ENCODE measurements at regions not wholly inside any gene's neighbourhood (a gene's known extent, or its start where the extent isn't known, plus 50 kb on each side); places are given as distances from the start of the nearest gene placed in this dataset.
A peak's percentile ranks its signal among the peaks of the same experiment; 100 is the strongest.
"Not testable (repeated sequence)": the region's sequence is repeated elsewhere in the genome, so short reads cannot be mapped to it uniquely, and the experiment has no call there.

GRCh38 chr3:28151608-28152228, 89.7 kb upstream of the CMC1 start:
- H2AFZ ChIP-seq (ENCODE audit: low read depth, low read length) = peak overlapping the region; percentile 78
- no peaks in the 10 kb centered on the region for H4K20me1 ChIP-seq (ENCODE audit: insufficient read depth, low read length)
- no peaks in the 10 kb centered on the region for H3K36me3 ChIP-seq (ENCODE audit: insufficient read depth, low read length)
- H3K4me1 ChIP-seq (ENCODE audit: insufficient read depth, low read length) = peaks cover 21% of the 10 kb centered on the region
- H3K27ac ChIP-seq (ENCODE audit: low read length) = peak overlapping the region; percentile 77
- peak overlapping the region; percentile 47 for H3K9ac ChIP-seq (ENCODE audit: low read depth, low read length)
- H3K4me2 ChIP-seq (ENCODE audit: insufficient read depth, low read length) = peak overlapping the region; percentile 61
- H3K79me2 ChIP-seq (ENCODE audit: insufficient read depth, low read length) = no peaks in the 10 kb centered on the region
- TF ChIP-seq CTCF (IDR thresholded peaks at IDR 0.05; ENCODE audit: borderline replicate concordance, extremely low read depth, low read length, poor library complexity, severe bottlenecking) (no peak), EZH2 (IDR thresholded peaks at IDR 0.05; ENCODE audit: borderline replicate concordance, low read depth, low read length, severe bottlenecking) (no peak)
- peaks cover 5% of the 10 kb centered on the region for H3K9me3 ChIP-seq (ENCODE audit: insufficient read depth, low read length, severe bottlenecking)
- H3K4me3 ChIP-seq (ENCODE audit: low read depth in 1 of 2, low read length in 2 of 2) = peak overlapping the region in 1 of 2 experiments; percentile 43; a peak in 1 of 4 replicates
- peak; percentile 83 for ATAC-seq (ENCODE audit: insufficient read depth, low read depth)
- DNase-seq = no peak
- no peaks in the 10 kb centered on the region for H3K27me3 ChIP-seq (ENCODE audit: insufficient read depth, low read length, poor library complexity)

GRCh38 chr3:28155631-28156030, 85.8 kb upstream of the CMC1 start:
- H4K20me1 ChIP-seq (ENCODE audit: insufficient read depth, low read length) = no peaks in the 10 kb centered on the region
- H3K4me2 ChIP-seq (ENCODE audit: insufficient read depth, low read length) = no peak overlapping the region
- TF ChIP-seq CTCF (IDR thresholded peaks at IDR 0.05; ENCODE audit: borderline replicate concordance, extremely low read depth, low read length, poor library complexity, severe bottlenecking) (no peak), EZH2 (IDR thresholded peaks at IDR 0.05; ENCODE audit: borderline replicate concordance, low read depth, low read length, severe bottlenecking) (no peak)
- H3K9ac ChIP-seq (ENCODE audit: low read depth, low read length) = no peak overlapping the region
- H2AFZ ChIP-seq (ENCODE audit: low read depth, low read length) = no peak overlapping the region
- DNase-seq = no peak
- H3K79me2 ChIP-seq (ENCODE audit: insufficient read depth, low read length) = no peaks in the 10 kb centered on the region
- no peak overlapping the region for H3K27ac ChIP-seq (ENCODE audit: low read length)
- ATAC-seq (ENCODE audit: insufficient read depth, low read depth) = no peak
- H3K4me1 ChIP-seq (ENCODE audit: insufficient read depth, low read length) = peaks cover 21% of the 10 kb centered on the region
- H3K27me3 ChIP-seq (ENCODE audit: insufficient read depth, low read length, poor library complexity) = no peaks in the 10 kb centered on the region
- H3K36me3 ChIP-seq (ENCODE audit: insufficient read depth, low read length) = no peaks in the 10 kb centered on the region
- peaks cover 5% of the 10 kb centered on the region for H3K9me3 ChIP-seq (ENCODE audit: insufficient read depth, low read length, severe bottlenecking)
- no peak overlapping the region for H3K4me3 ChIP-seq (ENCODE audit: low read depth in 1 of 2, low read length in 2 of 2)

GRCh38 chr3:28156599-28156998, 84.8 kb upstream of the CMC1 start:
- H3K27me3 ChIP-seq (ENCODE audit: insufficient read depth, low read length, poor library complexity); H4K20me1 ChIP-seq (ENCODE audit: insufficient read depth, low read length); H3K4me2 ChIP-seq (ENCODE audit: insufficient read depth, low read length); H3K36me3 ChIP-seq (ENCODE audit: insufficient read depth, low read length); H3K27ac ChIP-seq (ENCODE audit: low read length); H2AFZ ChIP-seq (ENCODE audit: low read depth, low read length); H3K9ac ChIP-seq (ENCODE audit: low read depth, low read length); H3K79me2 ChIP-seq (ENCODE audit: insufficient read depth, low read length); DNase-seq; H3K9me3 ChIP-seq (ENCODE audit: insufficient read depth, low read length, severe bottlenecking); H3K4me3 ChIP-seq (ENCODE audit: low read depth in 1 of 2, low read length in 2 of 2); ATAC-seq (ENCODE audit: insufficient read depth, low read depth): not testable (repeated sequence)
- peaks cover 13% of the 10 kb centered on the region for H3K4me1 ChIP-seq (ENCODE audit: insufficient read depth, low read length)

- no peaks in the 10 kb centered on the region for H3K79me2 ChIP-seq (ENCODE audit: insufficient read depth, low read length)
- H3K4me3 ChIP-seq (ENCODE audit: low read depth in 1 of 2, low read length in 2 of 2) = peak overlapping the region in 1 of 2 experiments; percentile 34; a peak in 1 of 4 replicates
- H3K36me3 ChIP-seq (ENCODE audit: insufficient read depth, low read length) = no peaks in the 10 kb centered on the region
- peaks cover 19% of the 10 kb centered on the region for H3K4me1 ChIP-seq (ENCODE audit: insufficient read depth, low read length)
- peak overlapping the region; percentile 88 for H2AFZ ChIP-seq (ENCODE audit: low read depth, low read length)
- H3K27ac ChIP-seq (ENCODE audit: low read length) = peak overlapping the region; percentile 83
- peak; percentile 100 for ATAC-seq (ENCODE audit: insufficient read depth, low read depth)
- H4K20me1 ChIP-seq (ENCODE audit: insufficient read depth, low read length) = no peaks in the 10 kb centered on the region
- peak; percentile 30 for DNase-seq
- no peak for TF ChIP-seq CTCF (IDR thresholded peaks at IDR 0.05; ENCODE audit: borderline replicate concordance, extremely low read depth, low read length, poor library complexity, severe bottlenecking)
- TF ChIP-seq EZH2 (IDR thresholded peaks at IDR 0.05; ENCODE audit: borderline replicate concordance, low read depth, low read length, severe bottlenecking) = no peak
- no peaks in the 10 kb centered on the region for H3K27me3 ChIP-seq (ENCODE audit: insufficient read depth, low read length, poor library complexity)
- H3K9ac ChIP-seq (ENCODE audit: low read depth, low read length) = peak overlapping the region; percentile 37
- peak overlapping the region; percentile 51 for H3K4me2 ChIP-seq (ENCODE audit: insufficient read depth, low read length)
- no peaks in the 10 kb centered on the region for H3K9me3 ChIP-seq (ENCODE audit: insufficient read depth, low read length, severe bottlenecking)
Observed at GRCh38 chr3:28171962-28172361, 69.5 kb upstream of the CMC1 start.

Measured in DND-41 (cell line).